Stimulated activated naive CD8-positive, alpha-beta T cell treated with anti-CD3 and anti-CD28 coated beads, Interleukin-15, Interleukin-2, amounts not matched to agents 100 ng/mL and 50 ng/mL, for 24 hours (primary cell): ENCODE measurements at regions not wholly inside any gene's neighbourhood (a gene's known extent, or its start where the extent isn't known, plus 50 kb on each side); places are given as distances from the start of the nearest gene placed in this dataset.

ENCODE experiments used
- H3K27ac Mint-ChIP-seq: one replicate; pipeline ENCODE4 v1.8.0; 2021; ENCODE audit warnings: mild to moderate bottlenecking, mixed read lengths
- H3K27me3 Mint-ChIP-seq: one replicate; pipeline ENCODE4 v1.8.0; 2021; ENCODE audit warnings: mixed read lengths
- H3K36me3 Mint-ChIP-seq: one replicate; pipeline ENCODE4 v1.8.0; 2021; ENCODE audit warnings: low read depth, mixed read lengths
- H3K4me1 Mint-ChIP-seq: one replicate; pipeline ENCODE4 v1.8.0; 2021; ENCODE audit warnings: low read depth, mixed read lengths
- H3K4me3 Mint-ChIP-seq: one replicate; pipeline ENCODE4 v1.8.0; 2021; ENCODE audit warnings: mild to moderate bottlenecking, mixed read lengths
- H3K9me3 Mint-ChIP-seq: one replicate; pipeline ENCODE4 v1.8.0; 2021; ENCODE audit warnings: mixed read lengths

DNA sequence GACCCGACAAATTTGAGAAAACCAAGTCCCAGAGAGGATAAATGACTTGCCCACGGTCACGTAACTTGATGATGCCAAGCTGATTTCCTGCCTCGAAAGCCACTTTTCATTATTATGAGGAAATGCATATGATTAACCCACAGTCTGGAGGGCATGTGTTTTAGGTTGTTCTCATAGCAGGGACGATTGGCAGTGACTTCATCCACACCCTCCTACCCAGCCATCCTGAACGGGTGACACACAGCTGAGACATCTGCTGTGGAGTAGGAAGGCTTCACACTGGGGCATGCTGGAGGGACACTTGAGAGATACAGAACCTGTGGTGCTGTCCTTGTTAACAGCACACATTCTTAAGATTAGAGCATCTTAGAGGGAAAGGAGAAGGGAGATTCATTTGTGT is 65.4 kb upstream of the WDFY2 start:
- Mint-ChIP-seq H3K27ac (no peak overlapping the region), H3K27me3 (no peaks in the 10 kb centered on the region)

GRCh38 chr13:51519771-51520216 is 64.5 kb upstream of the WDFY2 start:
- H3K36me3 Mint-ChIP-seq, result no peaks in the 10 kb centered on the region
- H3K9me3 Mint-ChIP-seq, result no peaks in the 10 kb centered on the region
- no peak overlapping the region for H3K4me3 Mint-ChIP-seq
- H3K27ac Mint-ChIP-seq, result no peak overlapping the region
- peaks cover 13% of the 10 kb centered on the region for H3K4me1 Mint-ChIP-seq
- no peaks in the 10 kb centered on the region for H3K27me3 Mint-ChIP-seq

More for the DNA sequence above, 65.4 kb upstream of the WDFY2 start:
- Mint-ChIP-seq H3K4me1 (peaks cover 13% of the 10 kb centered on the region), H3K9me3 (no peaks in the 10 kb centered on the region), H3K36me3 (no peaks in the 10 kb centered on the region), H3K4me3 (no peak overlapping the region)

GRCh38 chr13:51520524-51520923 is 63.7 kb upstream of the WDFY2 start:
- Mint-ChIP-seq H3K4me3 (no peak overlapping the region), H3K36me3 (no peaks in the 10 kb centered on the region), H3K9me3 (no peaks in the 10 kb centered on the region), H3K27ac (no peak overlapping the region), H3K27me3 (no peaks in the 10 kb centered on the region), H3K4me1 (peaks cover 13% of the 10 kb centered on the region)

DNA sequence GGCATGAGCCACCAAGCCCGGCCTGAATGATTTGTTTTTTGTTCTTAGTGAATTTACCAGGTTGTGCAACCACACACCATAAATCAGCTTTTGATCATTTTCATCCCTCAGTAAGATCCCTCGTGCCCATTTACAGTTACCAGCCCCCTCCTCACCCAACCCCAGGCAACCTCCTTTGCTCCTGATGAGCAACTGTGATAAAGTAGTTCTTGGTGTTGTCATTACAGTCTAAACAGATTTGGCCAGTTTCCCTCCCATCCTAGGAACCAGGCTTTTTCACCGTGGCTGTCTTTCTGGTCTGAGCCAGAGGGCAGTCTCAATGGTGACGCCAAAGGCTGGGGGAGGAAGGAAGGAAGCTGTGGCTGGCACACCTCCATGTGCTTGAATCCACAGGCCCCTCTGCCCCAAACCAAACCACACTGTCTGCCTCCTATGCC is 61.2 kb upstream of the WDFY2 start:
- Mint-ChIP-seq H3K9me3 (peaks cover 5% of the 10 kb centered on the region), H3K27ac (peak overlapping the region; percentile 32), H3K4me3 (no peak overlapping the region), H3K4me1 (peaks cover 13% of the 10 kb centered on the region), H3K27me3 (no peaks in the 10 kb centered on the region), H3K36me3 (no peaks in the 10 kb centered on the region)

DNA sequence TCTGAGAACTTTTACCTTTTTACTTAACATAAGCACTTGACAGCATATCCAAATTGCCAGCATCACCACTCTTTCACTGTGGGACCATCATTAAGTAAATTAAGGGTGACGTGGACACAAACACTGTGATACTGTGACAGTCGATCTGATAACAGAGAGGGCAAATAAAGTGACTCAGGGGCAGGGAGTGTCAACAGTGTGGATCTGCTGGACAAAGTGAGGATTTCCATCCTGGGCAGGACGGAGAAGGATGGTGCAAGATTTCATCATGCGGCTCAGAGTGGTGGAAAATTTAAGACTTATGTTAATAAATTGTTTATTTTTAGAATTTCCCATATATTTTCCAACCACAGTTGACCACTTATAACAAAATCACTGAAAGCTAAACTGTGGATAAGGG is 60.0 kb upstream of the WDFY2 start:
- Mint-ChIP-seq H3K4me3 (no peak overlapping the region), H3K36me3 (no peaks in the 10 kb centered on the region), H3K4me1 (peaks cover 6% of the 10 kb centered on the region), H3K27ac (no peak overlapping the region), H3K9me3 (peaks cover 5% of the 10 kb centered on the region), H3K27me3 (no peaks in the 10 kb centered on the region)

DNA sequence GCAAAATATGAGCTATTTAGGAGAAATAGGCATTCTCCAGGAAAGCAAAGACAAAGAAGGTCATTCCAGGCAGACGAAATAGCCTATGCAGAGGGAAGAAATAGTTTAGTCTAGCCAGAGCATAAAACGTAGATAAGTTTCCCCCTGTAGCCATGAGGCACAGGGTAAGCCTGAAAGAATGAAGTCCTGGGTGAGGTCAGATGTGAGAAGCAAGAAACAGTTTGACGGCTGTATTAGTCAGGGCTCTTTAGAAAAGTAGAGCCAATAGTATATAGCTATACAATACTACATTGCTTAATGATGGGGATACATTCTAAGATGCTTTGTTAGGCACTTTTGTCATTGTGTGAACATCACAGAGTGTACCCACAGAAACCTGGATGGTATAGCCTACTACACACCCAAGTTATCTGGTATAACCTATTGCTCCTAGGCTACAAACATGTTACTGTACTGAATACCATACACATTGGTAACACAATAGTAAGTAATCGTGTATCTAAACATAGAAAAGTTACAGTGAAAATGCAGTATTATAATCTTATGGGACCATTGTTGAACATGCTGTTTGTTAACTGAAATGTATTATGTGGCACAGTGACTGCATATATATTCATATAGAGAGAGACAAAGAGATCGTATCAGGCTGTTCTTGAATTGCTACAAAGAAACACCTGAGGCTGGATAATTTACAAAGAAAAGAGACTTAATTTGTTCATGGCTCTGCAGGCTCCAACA is 59.3 kb upstream of the WDFY2 start:
- no peak overlapping the region for H3K4me3 Mint-ChIP-seq
- H3K9me3 Mint-ChIP-seq, result peaks cover 5% of the 10 kb centered on the region
- peaks cover 6% of the 10 kb centered on the region for H3K4me1 Mint-ChIP-seq
- H3K27ac Mint-ChIP-seq, result no peak overlapping the region
- no peaks in the 10 kb centered on the region for H3K36me3 Mint-ChIP-seq
- H3K27me3 Mint-ChIP-seq, result no peaks in the 10 kb centered on the region

DNA sequence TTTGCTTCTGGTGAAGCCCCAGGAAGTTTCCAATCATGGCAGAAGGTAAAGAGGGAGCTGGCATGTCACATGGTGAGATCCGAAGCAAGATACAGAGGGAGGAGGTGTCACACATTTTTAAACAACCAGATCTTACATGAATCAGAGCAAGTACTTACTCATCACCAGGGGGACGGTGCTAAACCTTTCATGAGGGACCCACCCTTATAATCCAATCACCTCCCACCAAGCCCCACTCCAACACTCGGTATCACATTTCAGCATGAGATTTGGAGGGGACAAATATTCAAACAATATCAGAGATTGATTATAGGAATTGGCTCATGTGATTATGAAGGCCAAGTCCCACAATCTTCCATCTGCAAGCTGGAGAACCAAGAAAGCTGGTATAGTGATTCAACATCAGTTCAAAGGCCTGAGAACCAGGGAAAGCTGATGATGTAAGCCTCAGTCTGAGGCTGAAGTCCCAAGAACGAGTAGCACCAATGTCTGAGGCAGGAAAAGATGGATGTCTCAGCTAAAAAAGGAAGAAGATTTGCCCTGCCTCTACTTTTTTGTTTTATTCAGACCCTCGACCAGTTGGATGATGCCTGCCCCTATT is 58.6 kb upstream of the WDFY2 start:
- peaks cover 6% of the 10 kb centered on the region for H3K4me1 Mint-ChIP-seq
- no peak overlapping the region for H3K27ac Mint-ChIP-seq
- H3K36me3 Mint-ChIP-seq, result no peaks in the 10 kb centered on the region
- no peak overlapping the region for H3K4me3 Mint-ChIP-seq
- no peaks in the 10 kb centered on the region for H3K27me3 Mint-ChIP-seq
- peaks cover 5% of the 10 kb centered on the region for H3K9me3 Mint-ChIP-seq

GRCh38 chr13:51526202-51526601 is 58.1 kb upstream of the WDFY2 start:
- no peak overlapping the region for H3K27ac Mint-ChIP-seq
- no peaks in the 10 kb centered on the region for H3K27me3 Mint-ChIP-seq
- peaks cover 6% of the 10 kb centered on the region for H3K4me1 Mint-ChIP-seq
- H3K36me3 Mint-ChIP-seq, result no peaks in the 10 kb centered on the region
- peaks cover 5% of the 10 kb centered on the region for H3K9me3 Mint-ChIP-seq
- no peak overlapping the region for H3K4me3 Mint-ChIP-seq

GRCh38 chr13:51532736-51533197 is 51.5 kb upstream of the WDFY2 start:
- H3K36me3 Mint-ChIP-seq, result no peaks in the 10 kb centered on the region
- peaks cover 6% of the 10 kb centered on the region for H3K9me3 Mint-ChIP-seq
- H3K27me3 Mint-ChIP-seq, result no peaks in the 10 kb centered on the region
- peak overlapping the region; percentile 53 for H3K27ac Mint-ChIP-seq
- H3K4me1 Mint-ChIP-seq, result peaks cover 39% of the 10 kb centered on the region
- H3K4me3 Mint-ChIP-seq, result peak overlapping the region; percentile 7

- Mint-ChIP-seq H3K9me3 (peaks cover 5% of the 10 kb centered on the region), H3K4me1 (peaks cover 44% of the 10 kb centered on the region), H3K4me3 (no peak overlapping the region), H3K27ac (peak overlapping the region; percentile 41), H3K36me3 (no peaks in the 10 kb centered on the region), H3K27me3 (no peaks in the 10 kb centered on the region)
Observed at GRCh38 chr13:51534041-51534817, 50.0 kb upstream of the WDFY2 start.
